ENCODE measurements at regions not wholly inside any gene's neighbourhood (a gene's known extent, or its start where the extent isn't known, plus 50 kb on each side); places are given as distances from the start of the nearest gene placed in this dataset.

DNA sequence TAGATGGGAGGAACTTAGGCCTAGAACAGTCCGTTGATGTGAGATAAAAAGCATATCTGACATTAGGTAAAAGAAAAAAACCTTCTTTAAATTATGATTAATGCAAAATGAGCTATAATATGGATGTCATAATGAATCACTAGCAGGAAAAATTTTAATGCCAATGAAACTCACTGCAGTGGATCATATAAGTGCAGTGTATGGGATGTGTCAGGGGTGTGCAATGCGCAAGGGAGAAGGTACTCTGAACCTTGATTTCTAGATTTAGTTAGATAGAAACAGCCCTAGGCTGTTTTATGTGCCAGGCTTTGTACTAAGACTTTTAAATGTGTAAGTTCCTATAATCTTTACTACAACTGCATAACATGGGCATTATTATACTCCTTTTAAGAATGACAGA, 50.4 kb upstream of the NXPH2 start:
- no peaks in the 10 kb centered on the region for H3K79me2 ChIP-seq (ENCODE audit: control insufficient read depth, insufficient read depth, low read length)
- H2AFZ ChIP-seq (ENCODE audit: control insufficient read depth, low read length), result no peak overlapping the region
- no peak overlapping the region for H3K9ac ChIP-seq (ENCODE audit: control insufficient read depth, extremely low read depth, insufficient read depth, low read length)
- H3K36me3 ChIP-seq (ENCODE audit: control insufficient read depth in 2 of 2, extremely low read depth in 1 of 2, insufficient read depth in 2 of 2, low read length in 2 of 2), result no peaks in the 10 kb centered on the region
- FAIRE-seq (no peak), DNase-seq (ENCODE audit: low read depth, low spot score) (no peak)
- H3K27ac ChIP-seq (ENCODE audit: control insufficient read depth, insufficient read depth, low read length), result no peak overlapping the region
- no peaks in the 10 kb centered on the region for H4K20me1 ChIP-seq (ENCODE audit: control insufficient read depth, extremely low read depth, insufficient read depth, low read length)
- no peak for TF ChIP-seq EZH2 (IDR thresholded peaks at IDR 0.05; ENCODE audit: low read length)
- no peak for TF ChIP-seq CTCF (optimal IDR thresholded peaks at IDR 0.05 in 1 of 3, IDR thresholded peaks at IDR 0.05 in 1 of 3, conservative IDR thresholded peaks at IDR 0.05 in 1 of 3; ENCODE audit: extremely low read depth in 1 of 3, insufficient read depth in 2 of 3, low read length in 3 of 3)
- peaks cover 9% of the 10 kb centered on the region for H3K4me1 ChIP-seq (ENCODE audit: control insufficient read depth, extremely low read depth, insufficient read depth, low read length)
- no peak overlapping the region for H3K4me2 ChIP-seq (ENCODE audit: control insufficient read depth, extremely low read depth, insufficient read depth, low read depth, low read length)
- dilution Hi-C loops (cut with MboI; ENCODE audit: extremely low pct_ligation_motif_present, low sequenced_read_pairs), result no loop called here
- H3K9me1 ChIP-seq (ENCODE audit: control insufficient read depth, extremely low read depth, insufficient read depth, low read length), result no peaks in the 10 kb centered on the region
- no peak overlapping the region for H3K4me3 ChIP-seq (ENCODE audit: control insufficient read depth in 2 of 3, extremely low read depth in 1 of 3, insufficient read depth in 2 of 3, low read depth in 1 of 3, low read length in 3 of 3)
- no peaks in the 10 kb centered on the region for H3K27me3 ChIP-seq (ENCODE audit: control insufficient read depth, extremely low read depth, insufficient read depth, low read length)
- H3K9me3 ChIP-seq (ENCODE audit: control insufficient read depth, low read depth, low read length), result no peaks in the 10 kb centered on the region

Small RNA genes in the stretch of these regions (small RNA-seq; reads per million reads assigned to genes)
- 0 reads per million in 3 experiments for gene RF00139 (ENCODE audit: insufficient read length in 3 of 3, low read depth in 3 of 3, low replicate concordance in 1 of 3)
- gene RN7SKP286 (ENCODE audit: insufficient read length in 3 of 3, low read depth in 3 of 3, low replicate concordance in 1 of 3), result 0 reads per million in 3 experiments
